ENCODE measurements at regions not wholly inside any gene's neighbourhood (a gene's known extent, or its start where the extent isn't known, plus 50 kb on each side); places are given as distances from the start of the nearest gene placed in this dataset.

DNA sequence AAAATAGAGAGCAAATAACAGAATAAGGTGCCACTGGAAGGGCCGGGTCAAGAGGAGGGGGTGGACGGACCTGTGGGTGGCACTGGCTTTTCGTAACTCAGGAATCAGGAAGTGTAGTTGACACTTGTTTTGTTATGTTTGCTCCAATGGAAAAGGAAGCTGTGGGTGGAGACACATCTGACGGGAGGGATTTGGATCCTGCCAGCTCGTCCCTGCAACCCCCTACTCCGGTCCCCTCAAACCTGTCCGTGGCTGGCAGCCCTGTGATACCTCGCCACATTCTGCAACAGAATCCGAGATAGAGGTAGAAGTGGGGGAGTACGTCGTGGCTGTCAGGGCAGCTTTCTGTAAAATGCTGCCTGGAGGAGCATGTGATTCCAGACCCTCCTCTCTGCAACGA lies 104.2 kb upstream of the IER5L start:
- no peaks in the 10 kb centered on the region for H3K9me3 ChIP-seq (ENCODE audit: control insufficient read depth, insufficient read depth, low read depth, low read length)
- no peak overlapping the region for H3K4me3 ChIP-seq (ENCODE audit: low read depth, low read length)
- H3K27ac ChIP-seq (ENCODE audit: extremely low read depth, low read depth, low read length) = no peak overlapping the region
- ChIA-PET CTCF (interaction anchor here (0.6 kb wide), 1 partner anchor 91 kb away, joined by 5 read pairs; no protein-coding TSS in a partner anchor), POLR2A (no interaction called here)
- TF ChIP-seq EGR2 (tag by site-specific recombination; IDR thresholded peaks at IDR 0.05; ENCODE audit: low read depth) = peak; percentile 57; the same call in 1 of the 2 replicates
- TF ChIP-seq ZFHX2 (tag by site-specific recombination; conservative IDR thresholded peaks at IDR 0.05) = peak; percentile 64
- no peak for TF ChIP-seq ZNF600 (tag by site-specific recombination; IDR thresholded peaks at IDR 0.05)
- no peak for TF ChIP-seq ZNF623 (tag by site-specific recombination; IDR thresholded peaks at IDR 0.05)
- TF ChIP-seq ZNF211 (tag by site-specific recombination; IDR thresholded peaks at IDR 0.05; ENCODE audit: low read depth) = no peak
- TF ChIP-seq ZNF654 (tag by site-specific recombination; IDR thresholded peaks at IDR 0.05; ENCODE audit: low read depth) = no peak
- no peaks in the 10 kb centered on the region for H3K36me3 ChIP-seq (ENCODE audit: control insufficient read depth in 2 of 2, insufficient read depth in 1 of 2, low read length in 2 of 2)
- H3K4me1 ChIP-seq (ENCODE audit: control insufficient read depth, insufficient read depth, low read length) = no peaks in the 10 kb centered on the region

DNA sequence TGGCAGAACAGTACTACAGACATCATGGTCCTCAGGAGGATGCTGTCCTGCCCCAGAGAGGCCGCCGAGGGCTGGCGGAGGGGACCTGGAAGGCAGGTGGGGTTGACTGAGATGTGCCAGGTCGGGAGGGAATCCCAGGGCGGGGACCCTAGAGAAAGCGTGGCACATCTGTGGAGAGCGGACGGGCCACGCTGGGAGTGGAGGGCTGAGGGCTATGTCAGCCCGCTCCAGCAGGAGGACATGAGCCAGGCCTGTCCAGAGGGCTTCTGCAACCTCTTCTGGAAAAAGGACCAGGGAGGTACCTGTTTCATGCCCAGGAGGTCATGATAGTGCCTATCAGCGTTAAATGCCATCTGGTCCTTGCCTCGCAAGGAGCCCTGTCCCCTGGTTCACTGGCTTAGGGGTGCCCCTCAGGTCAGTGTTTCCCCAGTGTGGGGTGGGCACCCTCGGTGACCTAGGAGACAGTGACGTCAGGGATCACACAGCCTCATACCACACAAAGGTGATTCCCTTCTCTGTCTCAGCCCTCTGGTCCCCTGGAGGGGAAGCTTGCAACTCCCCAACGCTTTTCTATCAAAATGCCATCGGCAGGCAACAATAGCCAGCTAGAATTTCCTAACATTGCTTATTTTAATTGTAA lies 103.6 kb upstream of the IER5L start:
- H3K4me3 ChIP-seq (ENCODE audit: low read depth, low read length) = no peak overlapping the region
- no peaks in the 10 kb centered on the region for H3K36me3 ChIP-seq (ENCODE audit: control insufficient read depth in 2 of 2, insufficient read depth in 1 of 2, low read length in 2 of 2)
- TF ChIP-seq, protein P1, sequence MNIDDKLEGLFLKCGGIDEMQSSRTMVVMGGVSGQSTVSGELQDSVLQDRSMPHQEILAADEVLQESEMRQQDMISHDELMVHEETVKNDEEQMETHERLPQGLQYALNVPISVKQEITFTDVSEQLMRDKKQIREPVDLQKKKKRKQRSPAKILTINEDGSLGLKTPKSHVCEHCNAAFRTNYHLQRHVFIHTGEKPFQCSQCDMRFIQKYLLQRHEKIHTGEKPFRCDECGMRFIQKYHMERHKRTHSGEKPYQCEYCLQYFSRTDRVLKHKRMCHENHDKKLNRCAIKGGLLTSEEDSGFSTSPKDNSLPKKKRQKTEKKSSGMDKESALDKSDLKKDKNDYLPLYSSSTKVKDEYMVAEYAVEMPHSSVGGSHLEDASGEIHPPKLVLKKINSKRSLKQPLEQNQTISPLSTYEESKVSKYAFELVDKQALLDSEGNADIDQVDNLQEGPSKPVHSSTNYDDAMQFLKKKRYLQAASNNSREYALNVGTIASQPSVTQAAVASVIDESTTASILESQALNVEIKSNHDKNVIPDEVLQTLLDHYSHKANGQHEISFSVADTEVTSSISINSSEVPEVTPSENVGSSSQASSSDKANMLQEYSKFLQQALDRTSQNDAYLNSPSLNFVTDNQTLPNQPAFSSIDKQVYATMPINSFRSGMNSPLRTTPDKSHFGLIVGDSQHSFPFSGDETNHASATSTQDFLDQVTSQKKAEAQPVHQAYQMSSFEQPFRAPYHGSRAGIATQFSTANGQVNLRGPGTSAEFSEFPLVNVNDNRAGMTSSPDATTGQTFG (tag by site-specific recombination; IDR thresholded peaks at IDR 0.05; ENCODE audit: borderline replicate concordance) = no peak
- TF ChIP-seq HOXD13 (CRISPR knock-in tag; IDR thresholded peaks at IDR 0.05; ENCODE audit: borderline replicate concordance) = no peak
- no peak for TF ChIP-seq ZNF112 (tag by site-specific recombination; IDR thresholded peaks at IDR 0.05)
- no peak for TF ChIP-seq KLF8 (tag by site-specific recombination; IDR thresholded peaks at IDR 0.05)
- TF ChIP-seq ZNF292 (tag by site-specific recombination; IDR thresholded peaks at IDR 0.05; ENCODE audit: borderline replicate concordance, low read depth) = no peak
- TF ChIP-seq ZNF404 (tag by site-specific recombination; IDR thresholded peaks at IDR 0.05) = no peak
- POLR2A ChIA-PET = no interaction called here
- CTCF ChIA-PET = no interaction called here
- H3K9me3 ChIP-seq (ENCODE audit: control insufficient read depth, insufficient read depth, low read depth, low read length) = no peaks in the 10 kb centered on the region
- H3K4me1 ChIP-seq (ENCODE audit: control insufficient read depth, insufficient read depth, low read length) = no peaks in the 10 kb centered on the region
- H3K27ac ChIP-seq (ENCODE audit: extremely low read depth, low read depth, low read length) = no peak overlapping the region

DNA sequence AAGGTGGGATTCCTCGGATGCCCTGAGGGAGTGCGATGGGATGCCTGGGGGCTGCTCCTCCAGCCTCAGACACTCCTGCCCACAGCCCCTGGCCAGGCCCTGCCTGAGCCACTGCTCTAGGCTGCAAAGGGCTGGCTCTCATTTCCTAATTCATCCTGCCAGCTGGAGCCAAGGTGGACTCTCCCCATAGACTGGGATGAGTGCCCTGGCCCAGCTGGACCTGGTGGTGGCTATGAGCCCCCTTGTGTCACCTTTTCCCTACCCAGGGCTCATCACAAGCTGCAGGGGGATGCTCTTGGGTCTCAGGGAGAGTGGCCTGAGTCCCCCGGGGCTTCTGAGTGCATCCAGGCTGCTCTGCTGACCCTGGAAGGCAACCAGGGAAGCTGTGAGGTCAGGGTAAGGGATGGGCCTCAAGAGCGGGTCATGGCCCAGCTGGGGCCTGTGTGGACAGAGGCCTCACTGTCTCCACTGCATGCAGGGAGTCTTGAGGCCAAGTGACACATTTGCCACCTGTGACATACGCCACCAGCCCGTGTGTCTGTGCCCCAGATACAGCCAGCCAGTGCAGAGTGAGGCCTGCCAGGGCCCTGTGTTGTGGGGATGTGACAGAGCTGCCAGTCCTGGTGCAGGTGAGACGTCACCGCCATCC lies 102.7 kb upstream of the IER5L start:
- no peak overlapping the region for H3K27ac ChIP-seq (ENCODE audit: extremely low read depth, low read depth, low read length)
- ChIA-PET POLR2A (no interaction called here), CTCF (no interaction called here)
- no peak overlapping the region for H3K4me3 ChIP-seq (ENCODE audit: low read depth, low read length)
- TF ChIP-seq SP3 (tag by site-specific recombination; IDR thresholded peaks at IDR 0.05) (no peak), OVOL3 (tag by site-specific recombination; IDR thresholded peaks at IDR 0.05) (no peak)
- TF ChIP-seq, protein P2, sequence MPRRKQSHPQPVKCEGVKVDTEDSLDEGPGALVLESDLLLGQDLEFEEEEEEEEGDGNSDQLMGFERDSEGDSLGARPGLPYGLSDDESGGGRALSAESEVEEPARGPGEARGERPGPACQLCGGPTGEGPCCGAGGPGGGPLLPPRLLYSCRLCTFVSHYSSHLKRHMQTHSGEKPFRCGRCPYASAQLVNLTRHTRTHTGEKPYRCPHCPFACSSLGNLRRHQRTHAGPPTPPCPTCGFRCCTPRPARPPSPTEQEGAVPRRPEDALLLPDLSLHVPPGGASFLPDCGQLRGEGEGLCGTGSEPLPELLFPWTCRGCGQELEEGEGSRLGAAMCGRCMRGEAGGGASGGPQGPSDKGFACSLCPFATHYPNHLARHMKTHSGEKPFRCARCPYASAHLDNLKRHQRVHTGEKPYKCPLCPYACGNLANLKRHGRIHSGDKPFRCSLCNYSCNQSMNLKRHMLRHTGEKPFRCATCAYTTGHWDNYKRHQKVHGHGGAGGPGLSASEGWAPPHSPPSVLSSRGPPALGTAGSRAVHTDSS (tag by site-specific recombination; IDR thresholded peaks at IDR 0.05) = no peak
- H3K36me3 ChIP-seq (ENCODE audit: control insufficient read depth in 2 of 2, insufficient read depth in 1 of 2, low read length in 2 of 2) = no peaks in the 10 kb centered on the region
- H3K9me3 ChIP-seq (ENCODE audit: control insufficient read depth, insufficient read depth, low read depth, low read length) = no peaks in the 10 kb centered on the region
- no peaks in the 10 kb centered on the region for H3K4me1 ChIP-seq (ENCODE audit: control insufficient read depth, insufficient read depth, low read length)
